Ectodermal cell (in vitro differentiated cells): ENCODE measurements at regions not wholly inside any gene's neighbourhood (a gene's known extent, or its start where the extent isn't known, plus 50 kb on each side); places are given as distances from the start of the nearest gene placed in this dataset.

ENCODE experiments used
- H3K27ac ChIP-seq: 2 replicates; pipeline ENCODE4 v1.7.0; 2013; ENCODE audit warnings: mild to moderate bottlenecking, low read depth, low read length; ENCODE audit not compliant: insufficient read depth, poor library complexity, severe bottlenecking
- H3K27me3 ChIP-seq: 2 replicates; pipeline ENCODE4 v1.7.0; 2013; ENCODE audit warnings: mild to moderate bottlenecking, low read length; ENCODE audit not compliant: insufficient read depth, control insufficient read depth, poor library complexity, severe bottlenecking
- H3K36me3 ChIP-seq: one replicate; pipeline ENCODE4 v1.7.0; 2013; ENCODE audit warnings: low read length; ENCODE audit not compliant: control insufficient read depth, insufficient read depth
- H3K4me1 ChIP-seq: one replicate; pipeline ENCODE4 v1.7.0; 2013; ENCODE audit warnings: low read length; ENCODE audit not compliant: control insufficient read depth, insufficient read depth
- H3K4me3 ChIP-seq: 2 replicates; pipeline ENCODE4 v1.7.0; 2013; ENCODE audit warnings: low read depth, low read length, control low read depth; ENCODE audit not compliant: insufficient read depth
- H3K9me3 ChIP-seq: 2 replicates; pipeline ENCODE4 v1.7.0; 2013; ENCODE audit warnings: mild to moderate bottlenecking, low read length, moderate library complexity; ENCODE audit not compliant: control insufficient read depth
- WGBS, 2 experiments: methylation state at CpG; one replicate each; pipeline ENCODE4 v1.1.7; 2013; ENCODE audit warnings: missing lambda C conversion rate in 2 of 2; 5-methylcytosine and 5-hydroxymethylcytosine counted together

GRCh38 chr20:20894280-20894679, 181.8 kb upstream of the RALGAPA2 start:
- H3K4me3 ChIP-seq: no peak overlapping the region
- peaks cover 23% of the 10 kb centered on the region for H3K4me1 ChIP-seq
- no peak overlapping the region for H3K27ac ChIP-seq
- H3K27me3 ChIP-seq: peaks cover 33% of the 10 kb centered on the region
- 75 to 81% methylated on average over 3 of the region's 3 CpGs for WGBS, 2 experiments
- H3K9me3 ChIP-seq: no peaks in the 10 kb centered on the region
- no peaks in the 10 kb centered on the region for H3K36me3 ChIP-seq

- WGBS, 2 experiments: 63% methylated on average over 5 of the region's 5 CpGs
- H3K9me3 ChIP-seq: no peaks in the 10 kb centered on the region
- H3K27me3 ChIP-seq: peaks cover 51% of the 10 kb centered on the region
- no peak overlapping the region for H3K4me3 ChIP-seq
- no peaks in the 10 kb centered on the region for H3K36me3 ChIP-seq
- no peak overlapping the region for H3K27ac ChIP-seq
- H3K4me1 ChIP-seq: peaks cover 19% of the 10 kb centered on the region
Observed at GRCh38 chr20:20892328-20892727, 179.9 kb upstream of the RALGAPA2 start.

GRCh38 chr20:20890751-20891150, 178.3 kb upstream of the RALGAPA2 start:
- Histone ChIP-seq H3K4me1 (peaks cover 17% of the 10 kb centered on the region), H3K27me3 (peaks cover 67% of the 10 kb centered on the region), H3K9me3 (no peaks in the 10 kb centered on the region), H3K4me3 (no peak overlapping the region), H3K27ac (no peak overlapping the region), H3K36me3 (no peaks in the 10 kb centered on the region)
- WGBS, 2 experiments: 93 to 94% methylated on average over 6 of the region's 6 CpGs

GRCh38 chr20:20888936-20889335, 176.5 kb upstream of the RALGAPA2 start:
- Histone ChIP-seq H3K4me1 (peaks cover 17% of the 10 kb centered on the region), H3K4me3 (no peak overlapping the region), H3K9me3 (no peaks in the 10 kb centered on the region), H3K27ac (no peak overlapping the region), H3K36me3 (no peaks in the 10 kb centered on the region), H3K27me3 (peaks cover 85% of the 10 kb centered on the region)
- 64 to 75% methylated on average over 8 of the region's 8 CpGs for WGBS, 2 experiments

GRCh38 chr20:20888266-20888656, 175.8 kb upstream of the RALGAPA2 start:
- peaks cover 17% of the 10 kb centered on the region for H3K4me1 ChIP-seq
- H3K27me3 ChIP-seq: peaks cover 89% of the 10 kb centered on the region

GRCh38 chr20:20887593-20888265, 175.3 kb upstream of the RALGAPA2 start:
- no peak overlapping the region for H3K4me3 ChIP-seq
- H3K27ac ChIP-seq: peak overlapping the region; percentile 11
- WGBS, 2 experiments: 15 to 19% methylated on average over 19 of the region's 19 CpGs
- H3K4me1 ChIP-seq: peaks cover 17% of the 10 kb centered on the region
- no peaks in the 10 kb centered on the region for H3K36me3 ChIP-seq
- peaks cover 90% of the 10 kb centered on the region for H3K27me3 ChIP-seq
- no peaks in the 10 kb centered on the region for H3K9me3 ChIP-seq

More at GRCh38 chr20:20888266-20888656, 175.8 kb upstream of the RALGAPA2 start:
- 55% methylated on average over 14 of the region's 14 CpGs for WGBS, 2 experiments
- H3K27ac ChIP-seq: no peak overlapping the region
- H3K4me3 ChIP-seq: no peak overlapping the region
- no peaks in the 10 kb centered on the region for H3K9me3 ChIP-seq
- H3K36me3 ChIP-seq: no peaks in the 10 kb centered on the region

GRCh38 chr20:20881808-20882207, 169.4 kb upstream of the RALGAPA2 start:
- H3K9me3 ChIP-seq: no peaks in the 10 kb centered on the region
- no peaks in the 10 kb centered on the region for H3K36me3 ChIP-seq
- no peak overlapping the region for H3K27ac ChIP-seq
- peaks cover 63% of the 10 kb centered on the region for H3K27me3 ChIP-seq
- no peak overlapping the region for H3K4me3 ChIP-seq
- H3K4me1 ChIP-seq: no peaks in the 10 kb centered on the region
- 87 to 95% methylated on average over 2 of the region's 2 CpGs for WGBS, 2 experiments

GRCh38 chr20:20877079-20877478, 164.6 kb upstream of the RALGAPA2 start:
- H3K27ac ChIP-seq: no peak overlapping the region
- no peaks in the 10 kb centered on the region for H3K36me3 ChIP-seq
- no peaks in the 10 kb centered on the region for H3K9me3 ChIP-seq
- no peak overlapping the region for H3K4me3 ChIP-seq
- 91 to 94% methylated on average over 2 of the region's 2 CpGs for WGBS, 2 experiments
- H3K27me3 ChIP-seq: peaks cover 26% of the 10 kb centered on the region
- H3K4me1 ChIP-seq: no peaks in the 10 kb centered on the region

- WGBS, 2 experiments: 87 to 89% methylated on average over 6 to 7 of the region's 7 CpGs
Observed at GRCh38 chr20:20875716-20876115, 163.3 kb upstream of the RALGAPA2 start.

GRCh38 chr20:20872428-20872827, 160.0 kb upstream of the RALGAPA2 start:
- Histone ChIP-seq H3K36me3 (no peaks in the 10 kb centered on the region), H3K27me3 (peaks cover 10% of the 10 kb centered on the region), H3K9me3 (no peaks in the 10 kb centered on the region), H3K4me3 (no peak overlapping the region), H3K27ac (no peak overlapping the region), H3K4me1 (no peaks in the 10 kb centered on the region)
- WGBS, 2 experiments: 92 to 95% methylated on average over 8 to 9 of the region's 9 CpGs

More at GRCh38 chr20:20875716-20876115, 163.3 kb upstream of the RALGAPA2 start:
- H3K27ac ChIP-seq: no peak overlapping the region
- H3K4me3 ChIP-seq: no peak overlapping the region
- H3K4me1 ChIP-seq: no peaks in the 10 kb centered on the region
- H3K36me3 ChIP-seq: no peaks in the 10 kb centered on the region
- H3K27me3 ChIP-seq: peaks cover 22% of the 10 kb centered on the region
- no peaks in the 10 kb centered on the region for H3K9me3 ChIP-seq
